ENCODE measurements at regions not wholly inside any gene's neighbourhood (a gene's known extent, or its start where the extent isn't known, plus 50 kb on each side); places are given as distances from the start of the nearest gene placed in this dataset.

- Histone ChIP-seq H3K4me1 (ENCODE audit: insufficient read depth, low read length) (no peaks in the 10 kb centered on the region), H3K27me3 (ENCODE audit: insufficient read depth, low read length, poor library complexity) (peaks cover 6% of the 10 kb centered on the region), H3K4me2 (ENCODE audit: insufficient read depth, low read length) (no peak overlapping the region), H3K4me3 (ENCODE audit: low read depth in 1 of 2, low read length in 2 of 2) (no peak overlapping the region), H3K9me3 (ENCODE audit: insufficient read depth, low read length, severe bottlenecking) (no peaks in the 10 kb centered on the region), H3K79me2 (ENCODE audit: insufficient read depth, low read length) (no peaks in the 10 kb centered on the region), H3K36me3 (ENCODE audit: insufficient read depth, low read length) (no peaks in the 10 kb centered on the region), H2AFZ (ENCODE audit: low read depth, low read length) (no peak overlapping the region), H4K20me1 (ENCODE audit: insufficient read depth, low read length) (no peaks in the 10 kb centered on the region), H3K27ac (ENCODE audit: low read length) (no peak overlapping the region), H3K9ac (ENCODE audit: low read depth, low read length) (no peak overlapping the region)
- ATAC-seq (ENCODE audit: insufficient read depth, low read depth) (no peak), DNase-seq (no peak)
- TF ChIP-seq CTCF (IDR thresholded peaks at IDR 0.05; ENCODE audit: borderline replicate concordance, extremely low read depth, low read length, poor library complexity, severe bottlenecking) (no peak), EZH2 (IDR thresholded peaks at IDR 0.05; ENCODE audit: borderline replicate concordance, low read depth, low read length, severe bottlenecking) (no peak)
These were observed 318.2 kb upstream of the CAMK1G start for GRCh38 chr1:209265301-209265700.

GRCh38 chr1:209266590-209267205, 316.8 kb upstream of the CAMK1G start:
- H3K79me2 ChIP-seq (ENCODE audit: insufficient read depth, low read length), result no peaks in the 10 kb centered on the region
- no peaks in the 10 kb centered on the region for H3K9me3 ChIP-seq (ENCODE audit: insufficient read depth, low read length, severe bottlenecking)
- no peak overlapping the region for H2AFZ ChIP-seq (ENCODE audit: low read depth, low read length)
- H3K4me2 ChIP-seq (ENCODE audit: insufficient read depth, low read length), result no peak overlapping the region
- no peak overlapping the region for H3K9ac ChIP-seq (ENCODE audit: low read depth, low read length)
- ATAC-seq (ENCODE audit: insufficient read depth, low read depth), result no peak
- TF ChIP-seq EZH2 (IDR thresholded peaks at IDR 0.05; ENCODE audit: borderline replicate concordance, low read depth, low read length, severe bottlenecking) (no peak), CTCF (IDR thresholded peaks at IDR 0.05; ENCODE audit: borderline replicate concordance, extremely low read depth, low read length, poor library complexity, severe bottlenecking) (no peak)
- DNase-seq, result no peak
- no peak overlapping the region for H3K27ac ChIP-seq (ENCODE audit: low read length)
- H3K27me3 ChIP-seq (ENCODE audit: insufficient read depth, low read length, poor library complexity), result peaks cover 6% of the 10 kb centered on the region
- no peaks in the 10 kb centered on the region for H4K20me1 ChIP-seq (ENCODE audit: insufficient read depth, low read length)
- H3K4me1 ChIP-seq (ENCODE audit: insufficient read depth, low read length), result no peaks in the 10 kb centered on the region
- H3K4me3 ChIP-seq (ENCODE audit: low read depth in 1 of 2, low read length in 2 of 2), result no peak overlapping the region
- H3K36me3 ChIP-seq (ENCODE audit: insufficient read depth, low read length), result no peaks in the 10 kb centered on the region

GRCh38 chr1:209267968-209268367, 315.5 kb upstream of the CAMK1G start:
- Histone ChIP-seq H2AFZ (ENCODE audit: low read depth, low read length) (no peak overlapping the region), H3K9ac (ENCODE audit: low read depth, low read length) (no peak overlapping the region), H3K27me3 (ENCODE audit: insufficient read depth, low read length, poor library complexity) (peaks cover 6% of the 10 kb centered on the region), H3K4me3 (ENCODE audit: low read depth in 1 of 2, low read length in 2 of 2) (no peak overlapping the region), H3K27ac (ENCODE audit: low read length) (no peak overlapping the region), H3K79me2 (ENCODE audit: insufficient read depth, low read length) (no peaks in the 10 kb centered on the region), H4K20me1 (ENCODE audit: insufficient read depth, low read length) (no peaks in the 10 kb centered on the region), H3K9me3 (ENCODE audit: insufficient read depth, low read length, severe bottlenecking) (no peaks in the 10 kb centered on the region), H3K4me2 (ENCODE audit: insufficient read depth, low read length) (no peak overlapping the region), H3K36me3 (ENCODE audit: insufficient read depth, low read length) (no peaks in the 10 kb centered on the region), H3K4me1 (ENCODE audit: insufficient read depth, low read length) (no peaks in the 10 kb centered on the region)
- ATAC-seq (ENCODE audit: insufficient read depth, low read depth) (no peak), DNase-seq (no peak)
- TF ChIP-seq CTCF (IDR thresholded peaks at IDR 0.05; ENCODE audit: borderline replicate concordance, extremely low read depth, low read length, poor library complexity, severe bottlenecking), result no peak

GRCh38 chr1:209268479-209268878, 315.0 kb upstream of the CAMK1G start:
- no peaks in the 10 kb centered on the region for H4K20me1 ChIP-seq (ENCODE audit: insufficient read depth, low read length)
- peaks cover 6% of the 10 kb centered on the region for H3K27me3 ChIP-seq (ENCODE audit: insufficient read depth, low read length, poor library complexity)
- DNase-seq, result no peak
- no peaks in the 10 kb centered on the region for H3K79me2 ChIP-seq (ENCODE audit: insufficient read depth, low read length)
- ATAC-seq (ENCODE audit: insufficient read depth, low read depth), result no peak
- no peak overlapping the region for H3K27ac ChIP-seq (ENCODE audit: low read length)
- H3K4me1 ChIP-seq (ENCODE audit: insufficient read depth, low read length), result no peaks in the 10 kb centered on the region
- no peak overlapping the region for H2AFZ ChIP-seq (ENCODE audit: low read depth, low read length)
- TF ChIP-seq EZH2 (IDR thresholded peaks at IDR 0.05; ENCODE audit: borderline replicate concordance, low read depth, low read length, severe bottlenecking), result no peak
- no peak for TF ChIP-seq CTCF (IDR thresholded peaks at IDR 0.05; ENCODE audit: borderline replicate concordance, extremely low read depth, low read length, poor library complexity, severe bottlenecking)
- H3K4me3 ChIP-seq (ENCODE audit: low read depth in 1 of 2, low read length in 2 of 2), result no peak overlapping the region
- H3K36me3 ChIP-seq (ENCODE audit: insufficient read depth, low read length), result no peaks in the 10 kb centered on the region
- no peak overlapping the region for H3K4me2 ChIP-seq (ENCODE audit: insufficient read depth, low read length)
- H3K9ac ChIP-seq (ENCODE audit: low read depth, low read length), result no peak overlapping the region
- H3K9me3 ChIP-seq (ENCODE audit: insufficient read depth, low read length, severe bottlenecking), result no peaks in the 10 kb centered on the region

Measured in DND-41 (cell line).